Naive thymus-derived CD4-positive, alpha-beta T cell (primary cell): ENCODE measurements at regions not wholly inside any gene's neighbourhood (a gene's known extent, or its start where the extent isn't known, plus 50 kb on each side); places are given as distances from the start of the nearest gene placed in this dataset.

Experiments
- ATAC-seq: fragments of 150-1000 bp; cut with Tn5 transposase; 2 replicates; pipeline ENCODE4 v1.10.0; 2021; ENCODE audit warnings: mild to moderate bottlenecking, moderate library complexity
- CTCF ChIA-PET: fragments of 350-600 bp; sonication (Branson Sonifier 250); formaldehyde crosslinking; loops from one replicate; lab custom pipeline; 2021; ENCODE audit warnings: antibody characterized with exemption; lab: Charles Lee
- POLR2A ChIA-PET: fragments of 350-600 bp; sonication (Branson Sonifier 250); formaldehyde crosslinking; loops from one replicate; lab custom pipeline; 2021; ENCODE audit warnings: antibody characterized with exemption, inconsistent platforms; lab: Charles Lee
- DNase-seq, 9 donors: peaks; one replicate each; pipeline versions ENCODE4 v3.0.0 to v3.0.0-alpha.2; 2020 to 2022; ENCODE audit warnings: mixed read lengths in 1 of 9
- H3K27ac ChIP-seq: one replicate; pipeline ENCODE4 v1.7.0; 2013; ENCODE audit warnings: mild to moderate bottlenecking, low read depth, low read length, moderate library complexity
- H3K27me3 ChIP-seq, 2 donors: one replicate each; pipeline ENCODE4 v1.7.0; 2013; ENCODE audit warnings: low read length in 2 of 2, mild to moderate bottlenecking in 2 of 2, moderate library complexity in 2 of 2; ENCODE audit not compliant: control insufficient read depth in 2 of 2, insufficient read depth in 2 of 2
- H3K36me3 ChIP-seq, 3 experiments: 1 replicate in 2 of 3; 2 replicates in 1 of 3; pipeline ENCODE4 v1.7.0; 2013; ENCODE audit warnings: low read length in 3 of 3, mild to moderate bottlenecking in 3 of 3, moderate library complexity in 1 of 3; ENCODE audit not compliant: insufficient read depth in 3 of 3, control insufficient read depth in 2 of 3
- H3K4me1 ChIP-seq, 2 donors: one replicate each; pipeline ENCODE4 v1.7.0; 2013; ENCODE audit warnings: low read length in 2 of 2, mild to moderate bottlenecking in 2 of 2, moderate library complexity in 1 of 2; ENCODE audit not compliant: control insufficient read depth in 2 of 2, insufficient read depth in 2 of 2
- H3K4me3 ChIP-seq: 2 replicates; pipeline ENCODE4 v1.7.0; 2013; ENCODE audit warnings: mild to moderate bottlenecking, low read length
- H3K9me3 ChIP-seq, 3 experiments: 1 replicate in 2 of 3; 2 replicates in 1 of 3; pipeline ENCODE4 v1.7.0; 2013; ENCODE audit warnings: low read length in 3 of 3; ENCODE audit not compliant: control insufficient read depth in 2 of 3
- H3K27ac Mint-ChIP-seq, 9 donors: one replicate each; pipeline ENCODE4 v1.8.0; 2020 to 2022; ENCODE audit warnings: mixed read lengths in 9 of 9, mild to moderate bottlenecking in 8 of 9, moderate library complexity in 5 of 9, inconsistent platforms in 2 of 9
- H3K27me3 Mint-ChIP-seq, 5 donors: one replicate each; pipeline ENCODE4 v1.8.0; 2021 to 2022; ENCODE audit warnings: mixed read lengths in 5 of 5, mild to moderate bottlenecking in 1 of 5
- H3K36me3 Mint-ChIP-seq, 5 donors: one replicate each; pipeline ENCODE4 v1.8.0; 2020 to 2022; ENCODE audit warnings: mixed read lengths in 5 of 5, mild to moderate bottlenecking in 3 of 5, inconsistent platforms in 1 of 5
- H3K4me1 Mint-ChIP-seq, 7 donors: one replicate each; pipeline ENCODE4 v1.8.0; 2020 to 2022; ENCODE audit warnings: mixed read lengths in 7 of 7, mild to moderate bottlenecking in 3 of 7, inconsistent platforms in 1 of 7
- H3K4me3 Mint-ChIP-seq, 10 donors: one replicate each; pipeline ENCODE4 v1.8.0; 2020 to 2022; ENCODE audit warnings: mild to moderate bottlenecking in 10 of 10, mixed read lengths in 10 of 10, moderate library complexity in 6 of 10, inconsistent platforms in 2 of 10
- H3K9me3 Mint-ChIP-seq, 11 donors: one replicate each; pipeline ENCODE4 v1.8.0; 2020 to 2022; ENCODE audit warnings: mixed read lengths in 11 of 11, mild to moderate bottlenecking in 4 of 11, inconsistent platforms in 1 of 11, moderate library complexity in 1 of 11
- intact Hi-C, 2 donors: fragments of 100-400 bp; cut with micrococcal nuclease; formaldehyde crosslinking; loops; one replicate each; pipeline ENCODE4 v1.15.1; 2023

DNA sequence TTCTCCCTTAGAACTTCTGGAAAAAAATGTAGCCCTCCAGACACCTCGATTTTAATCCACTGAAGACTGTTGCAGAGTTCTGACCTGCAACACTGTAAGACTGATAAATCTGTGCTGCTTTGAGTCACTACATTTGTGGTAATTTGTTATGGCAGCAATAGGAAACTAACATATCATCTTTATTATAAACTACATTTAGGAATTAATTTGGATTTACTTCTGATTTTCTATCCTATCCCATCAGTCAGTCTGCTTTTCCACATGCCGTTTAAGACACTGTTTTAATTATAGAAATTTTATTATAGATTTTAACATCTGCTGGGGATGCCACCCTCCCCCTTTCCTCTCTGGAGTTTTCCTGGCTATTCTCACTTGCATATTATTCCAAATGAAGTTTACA lies 375.2 kb downstream of the DUSP6 start:
- intact Hi-C loops: no loop called here
- ATAC-seq (no peak), DNase-seq (no peak)
- ChIA-PET CTCF (no interaction called here), POLR2A (no interaction called here)
- Mint-ChIP-seq H3K27me3 (peaks cover 2 to 28% (median 12%) of the 10 kb centered on the region in 5 donors), H3K27ac (no peak overlapping the region), H3K4me3 (no peak overlapping the region), H3K9me3 (no peaks in the 10 kb centered on the region), H3K4me1 (no peaks in the 10 kb centered on the region), H3K36me3 (no peaks in the 10 kb centered on the region)
- no peak overlapping the region for H3K27ac ChIP-seq
- no peaks in the 10 kb centered on the region for H3K9me3 ChIP-seq
- no peaks in the 10 kb centered on the region for H3K27me3 ChIP-seq
- no peaks in the 10 kb centered on the region for H3K4me1 ChIP-seq
- H3K36me3 ChIP-seq: no peaks in the 10 kb centered on the region
- no peak overlapping the region for H3K4me3 ChIP-seq

DNA sequence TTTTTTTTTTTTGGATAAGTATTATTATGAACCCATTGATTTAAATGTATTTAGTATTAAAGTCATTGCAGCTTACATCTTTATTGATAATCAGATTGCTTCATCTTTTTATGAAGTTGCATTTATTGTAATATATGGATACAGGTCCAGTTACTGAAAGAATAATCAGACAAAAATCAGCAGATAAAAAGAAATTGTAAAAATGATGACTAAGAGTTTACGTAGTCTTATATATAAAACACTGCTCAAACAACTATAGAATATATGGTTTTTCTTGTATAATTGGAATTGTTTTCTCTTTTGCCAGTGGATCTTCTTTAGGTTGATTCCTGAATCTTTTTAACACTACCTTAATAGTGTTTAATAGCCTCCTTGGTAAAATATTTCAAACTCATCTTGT lies 378.3 kb downstream of the DUSP6 start:
- ATAC-seq (no peak), DNase-seq (no peak)
- no peaks in the 10 kb centered on the region for H3K4me1 Mint-ChIP-seq
- Histone ChIP-seq H3K27ac (no peak overlapping the region), H3K27me3 (no peaks in the 10 kb centered on the region), H3K36me3 (no peaks in the 10 kb centered on the region), H3K9me3 (no peaks in the 10 kb centered on the region), H3K4me1 (no peaks in the 10 kb centered on the region), H3K4me3 (no peak overlapping the region)
- peaks cover 0 to 26% (median 9%) of the 10 kb centered on the region in 5 donors for H3K27me3 Mint-ChIP-seq
- ChIA-PET CTCF (no interaction called here), POLR2A (no interaction called here)
- no peak overlapping the region for H3K27ac Mint-ChIP-seq
- H3K9me3 Mint-ChIP-seq: no peaks in the 10 kb centered on the region
- H3K36me3 Mint-ChIP-seq: no peaks in the 10 kb centered on the region
- H3K4me3 Mint-ChIP-seq: no peak overlapping the region
- intact Hi-C loops: no loop called here

DNA sequence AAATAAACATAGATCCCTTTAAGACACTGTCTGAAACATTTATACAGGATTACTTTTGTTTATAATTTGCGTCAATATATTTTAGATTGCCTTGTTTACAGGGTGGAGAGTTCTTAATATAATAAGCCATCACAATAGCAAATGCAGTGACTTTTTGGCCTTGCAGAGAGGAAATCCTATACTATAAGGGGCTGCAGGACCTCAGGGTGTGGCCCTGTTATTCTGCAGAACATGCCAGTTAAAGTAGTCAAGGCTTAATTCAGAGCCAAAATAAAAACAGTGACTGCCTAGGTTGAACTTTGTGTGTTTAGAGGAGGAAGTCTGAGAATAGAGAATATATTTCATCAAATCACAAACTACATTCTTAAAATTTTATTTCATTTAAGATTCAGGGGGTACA lies 381.6 kb downstream of the DUSP6 start:
- CTCF ChIA-PET: no interaction called here

DNA sequence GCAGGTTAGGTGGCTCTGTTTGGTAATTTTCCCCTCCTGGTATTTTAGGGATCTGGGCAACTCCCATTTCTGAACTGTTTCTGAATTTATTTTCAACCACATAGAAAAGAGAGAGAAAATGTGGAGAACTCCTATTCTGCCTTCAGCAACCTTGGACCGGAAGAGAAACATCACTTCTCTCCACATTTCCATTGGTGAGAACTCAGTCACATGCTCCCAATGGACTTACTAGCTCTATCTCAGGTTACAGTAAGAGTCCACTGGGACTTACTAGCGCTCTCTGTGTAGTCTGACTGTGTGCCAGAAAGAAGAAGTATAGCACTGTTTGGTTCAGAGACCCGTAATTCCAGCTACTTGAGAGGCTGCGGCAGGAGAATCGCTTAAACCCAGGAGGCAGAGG lies 383.2 kb downstream of the DUSP6 start:
- intact Hi-C loops: no loop called here
- Mint-ChIP-seq H3K9me3 (no peaks in the 10 kb centered on the region), H3K4me1 (no peaks in the 10 kb centered on the region), H3K27me3 (peaks cover 0 to 11% (median 11%) of the 10 kb centered on the region in 5 donors), H3K36me3 (no peaks in the 10 kb centered on the region), H3K27ac (no peak overlapping the region), H3K4me3 (no peak overlapping the region)
- ATAC-seq (no peak), DNase-seq (no peak)
- Histone ChIP-seq H3K36me3 (no peaks in the 10 kb centered on the region), H3K27ac (no peak overlapping the region), H3K27me3 (no peaks in the 10 kb centered on the region), H3K4me3 (no peak overlapping the region), H3K9me3 (no peaks in the 10 kb centered on the region), H3K4me1 (no peaks in the 10 kb centered on the region)
- CTCF ChIA-PET: no interaction called here
- POLR2A ChIA-PET: no interaction called here

More for the DNA sequence above, 381.6 kb downstream of the DUSP6 start:
- ATAC-seq: no peak
- Histone ChIP-seq H3K27ac (no peak overlapping the region), H3K4me3 (no peak overlapping the region), H3K27me3 (no peaks in the 10 kb centered on the region), H3K36me3 (no peaks in the 10 kb centered on the region), H3K4me1 (no peaks in the 10 kb centered on the region), H3K9me3 (no peaks in the 10 kb centered on the region)
- Mint-ChIP-seq H3K4me3 (no peak overlapping the region), H3K27me3 (peaks cover 0 to 13% (median 5%) of the 10 kb centered on the region in 5 donors), H3K27ac (no peak overlapping the region), H3K9me3 (no peaks in the 10 kb centered on the region), H3K36me3 (no peaks in the 10 kb centered on the region), H3K4me1 (no peaks in the 10 kb centered on the region)
- POLR2A ChIA-PET: interaction anchor here (0.5 kb wide), 1 partner anchor 20 kb away, joined by 3 read pairs; no protein-coding TSS in a partner anchor
- no peak for DNase-seq
- intact Hi-C loops: no loop called here

DNA sequence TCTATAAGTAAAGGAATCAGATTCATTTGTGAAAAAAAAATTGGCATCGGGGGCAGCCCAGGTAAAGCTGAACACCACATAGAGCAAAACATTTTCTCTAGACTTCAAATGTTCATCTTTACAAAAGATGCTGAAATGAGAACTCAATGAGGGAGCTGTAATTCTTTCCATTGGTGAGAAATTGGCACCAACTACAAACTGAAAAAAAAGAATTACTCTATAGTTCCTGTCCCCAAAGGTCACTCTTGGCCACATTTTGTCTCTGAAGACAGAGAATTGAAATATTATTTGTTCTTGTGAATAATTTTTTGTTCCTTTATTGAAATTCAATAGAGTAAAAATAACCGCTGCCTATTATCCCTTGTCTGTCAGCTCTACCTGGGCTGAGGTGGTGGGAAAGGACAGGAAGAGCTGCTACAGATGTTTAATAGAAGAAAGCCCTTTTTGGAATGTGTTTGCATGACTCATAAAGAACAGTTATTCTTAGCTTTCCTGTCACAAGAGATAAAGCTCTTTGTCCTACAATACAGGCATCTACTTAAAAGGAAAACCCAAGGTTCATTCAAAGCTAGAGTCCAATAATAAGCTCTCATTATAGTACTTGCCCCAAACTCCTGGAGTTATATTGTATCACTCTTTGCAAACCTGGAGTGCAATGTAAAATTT lies 380.1 kb upstream of the KITLG start:
- Mint-ChIP-seq H3K36me3 (no peaks in the 10 kb centered on the region), H3K4me3 (no peak overlapping the region), H3K27ac (no peak overlapping the region), H3K27me3 (peaks cover 5 to 29% (median 20%) of the 10 kb centered on the region in 5 donors), H3K4me1 (no peaks in the 10 kb centered on the region), H3K9me3 (peaks cover 0 to 1% (median 0%) of the 10 kb centered on the region in 11 donors)
- H3K9me3 ChIP-seq: no peaks in the 10 kb centered on the region
- no peak overlapping the region for H3K27ac ChIP-seq
- H3K4me3 ChIP-seq: no peak overlapping the region
- no peak for ATAC-seq
- H3K4me1 ChIP-seq: no peaks in the 10 kb centered on the region
- DNase-seq: no peak
- ChIA-PET CTCF (no interaction called here), POLR2A (no interaction called here)
- no peaks in the 10 kb centered on the region for H3K36me3 ChIP-seq
- intact Hi-C loops: no loop called here
- H3K27me3 ChIP-seq: no peaks in the 10 kb centered on the region

DNA sequence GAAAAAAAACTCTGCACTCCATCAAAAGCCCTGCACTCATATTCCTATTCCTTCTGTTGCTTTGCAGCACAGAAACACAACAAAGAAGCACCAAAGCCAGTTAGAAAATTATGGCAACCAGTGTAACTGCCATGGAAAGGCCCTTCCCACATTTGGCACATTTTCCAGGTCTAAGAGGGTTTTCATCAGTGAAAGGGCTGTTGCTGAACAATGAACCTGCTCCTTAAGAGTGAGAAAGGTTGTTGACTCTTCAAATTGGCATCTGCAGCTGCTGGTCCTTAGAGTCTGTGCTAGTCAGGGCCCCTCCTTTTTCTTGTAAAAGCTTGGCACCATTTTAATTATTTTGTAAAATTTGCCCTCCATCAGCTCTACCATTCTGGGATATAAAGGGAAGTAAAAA lies 378.7 kb upstream of the KITLG start:
- H3K4me3 Mint-ChIP-seq: no peak overlapping the region
- peaks cover 0 to 2% (median 0%) of the 10 kb centered on the region in 11 donors for H3K9me3 Mint-ChIP-seq
- no peak overlapping the region for H3K27ac Mint-ChIP-seq
- POLR2A ChIA-PET: no interaction called here
- Histone ChIP-seq H3K27ac (no peak overlapping the region), H3K9me3 (no peaks in the 10 kb centered on the region), H3K27me3 (no peaks in the 10 kb centered on the region), H3K4me1 (no peaks in the 10 kb centered on the region), H3K4me3 (no peak overlapping the region), H3K36me3 (no peaks in the 10 kb centered on the region)
- no peak for ATAC-seq
- no peaks in the 10 kb centered on the region for H3K4me1 Mint-ChIP-seq
- CTCF ChIA-PET: interaction anchor here (0.7 kb wide), 1 partner anchor 365 kb away, joined by 3 read pairs; no protein-coding TSS in a partner anchor
- intact Hi-C loops: no loop called here
- H3K36me3 Mint-ChIP-seq: no peaks in the 10 kb centered on the region
- no peak for DNase-seq
- H3K27me3 Mint-ChIP-seq: peaks cover 3 to 31% (median 22%) of the 10 kb centered on the region in 5 donors

DNA sequence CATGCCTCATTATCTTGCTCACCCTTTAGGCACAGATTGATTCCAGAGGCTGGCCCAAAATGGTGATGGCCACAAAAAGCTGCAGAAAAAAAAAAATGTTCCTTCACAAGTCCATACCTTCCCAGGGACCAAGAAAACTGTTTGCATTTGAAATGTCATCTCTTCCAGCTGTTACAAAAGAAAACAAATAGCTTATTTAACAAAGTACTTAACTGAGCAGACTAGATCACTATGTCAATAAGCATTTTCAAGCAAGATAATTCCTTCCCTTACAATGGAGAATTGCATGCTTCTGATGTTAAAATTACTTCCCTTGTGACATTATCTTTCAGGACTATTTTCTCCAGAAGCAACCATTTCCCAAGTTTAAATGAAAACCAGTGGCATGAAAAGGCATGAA lies 377.9 kb upstream of the KITLG start:
- Mint-ChIP-seq H3K9me3 (peaks cover 0 to 3% (median 0%) of the 10 kb centered on the region in 11 donors), H3K4me1 (no peaks in the 10 kb centered on the region), H3K27me3 (peaks cover 3 to 30% (median 17%) of the 10 kb centered on the region in 5 donors), H3K36me3 (no peaks in the 10 kb centered on the region), H3K27ac (no peak overlapping the region), H3K4me3 (no peak overlapping the region)
- H3K27ac ChIP-seq: no peak overlapping the region
- no peaks in the 10 kb centered on the region for H3K9me3 ChIP-seq
- no peaks in the 10 kb centered on the region for H3K36me3 ChIP-seq
- ChIA-PET CTCF (no interaction called here), POLR2A (no interaction called here)
- no peak for DNase-seq
- H3K4me1 ChIP-seq: no peaks in the 10 kb centered on the region
- no peaks in the 10 kb centered on the region for H3K27me3 ChIP-seq
- no peak for ATAC-seq
- H3K4me3 ChIP-seq: no peak overlapping the region
- intact Hi-C loops: no loop called here
